K562 (cell line): ENCODE measurements at regions not wholly inside any gene's neighbourhood (a gene's known extent, or its start where the extent isn't known, plus 50 kb on each side); places are given as distances from the start of the nearest gene placed in this dataset.

Experiments
- ATAC-seq: fragments of 200-7000 bp; cut with Tn5 transposase; 3 replicates; pipeline ENCODE4 v1.9.1; 2020; ENCODE audit warnings: moderate library complexity
- BruUV-seq: library from RNA; stranded (reverse); fragments of 400-500 nt; replicated peaks from 2 replicates; lab custom pipeline; 2021; lab: Mats Ljungman, UMichigan
- CTCF ChIA-PET: fragments of 300-600 bp; formaldehyde crosslinking; extraction: SDS; loops from one replicate; lab custom pipeline; 2021; ENCODE audit warnings: low intra/inter-chr PET ratio; lab: Yijun Ruan, JAX
- POLR2A ChIA-PET: fragments of 300-600, 350-650 bp; sonication (Branson Sonifier 250); formaldehyde crosslinking; extraction: SDS; loops from one replicate; lab custom pipeline; 2021; ENCODE audit warnings: antibody characterized with exemption, inconsistent platforms; lab: Yijun Ruan, JAX
- DNase-seq, 4 experiments: peaks; one replicate each; pipeline versions ENCODE4 v3.0.0 to v3.0.0-alpha.2; 2011 to 2018; ENCODE audit warnings: low spot score in 3 of 4, mixed read lengths in 3 of 4; ENCODE audit errors: extremely low read depth in 1 of 4
- FAIRE-seq: peaks from 2 replicates; lab custom pipeline; 2011; peaks lifted over from hg19 to GRCh38; lab: Jason Lieb, UNC
- H2AFZ ChIP-seq: 2 replicates; pipeline ENCODE4 v1.6.0; 2011; ENCODE audit warnings: low read depth, low read length, control low read depth, inconsistent platforms
- H3K27ac ChIP-seq: fragments of 200-600 bp; 3 replicates; pipeline ENCODE4 v1.8.0; 2011; ENCODE audit warnings: low read depth, mild to moderate bottlenecking, control low read depth, inconsistent platforms, low read length, moderate library complexity, mixed read lengths; ENCODE audit errors: extremely low read depth
- H3K27me3 ChIP-seq, 2 experiments: fragments of 300-600 bp in 1 of 2; 2 replicates in 1 of 2; 3 replicates in 1 of 2; pipeline versions ENCODE4 v1.6.0 to v1.8.0; 2011; ENCODE audit warnings: inconsistent platforms in 2 of 2, low read length in 2 of 2, mild to moderate bottlenecking in 1 of 2, mixed read lengths in 1 of 2, moderate library complexity in 1 of 2; ENCODE audit not compliant: control insufficient read depth in 2 of 2, insufficient read depth in 2 of 2
- H3K36me3 ChIP-seq: fragments of 300-600 bp; 3 replicates; pipeline ENCODE4 v1.8.0; 2011; ENCODE audit warnings: mild to moderate bottlenecking, low read length, inconsistent platforms; ENCODE audit not compliant: control insufficient read depth, insufficient read depth
- H3K4me1 ChIP-seq, 2 experiments: fragments of 200-600 bp in 1 of 2; replicated peaks in 1 of 2; 2 replicates in 1 of 2; 3 replicates in 1 of 2; pipeline versions ENCODE4 v1.5.1 to v1.8.0; 2011; ENCODE audit warnings: inconsistent platforms in 2 of 2, low read length in 2 of 2, mild to moderate bottlenecking in 1 of 2, mixed read lengths in 1 of 2, moderate library complexity in 1 of 2; ENCODE audit not compliant: control insufficient read depth in 2 of 2, insufficient read depth in 2 of 2
- H3K4me2 ChIP-seq: 2 replicates; pipeline ENCODE4 v1.6.1; 2011; ENCODE audit warnings: low read length, control low read depth, inconsistent platforms, mixed read lengths; ENCODE audit not compliant: insufficient read depth
- H3K4me3 ChIP-seq: fragments of 200-600 bp; sonication (generic), shearing (Covaris generic); 2 replicates; pipeline ENCODE4 v1.5.1; 2016; ENCODE audit warnings: control low read depth, inconsistent platforms
- H3K79me2 ChIP-seq: fragments of 200-600 bp; 3 replicates; pipeline ENCODE4 v1.8.0; 2011; ENCODE audit warnings: low read length, inconsistent platforms; ENCODE audit not compliant: control insufficient read depth, insufficient read depth
- H3K9ac ChIP-seq, 2 experiments: 2 replicates each; pipeline versions ENCODE4 v1.6.0 to v1.6.1; 2011; ENCODE audit warnings: low read depth in 2 of 2, low read length in 2 of 2, control low read depth in 1 of 2, inconsistent platforms in 1 of 2, mild to moderate bottlenecking in 1 of 2, mixed read lengths in 1 of 2; ENCODE audit not compliant: insufficient read depth in 1 of 2
- H3K9me1 ChIP-seq: one replicate; pipeline ENCODE4 v1.6.0; 2011; ENCODE audit warnings: inconsistent platforms, mild to moderate bottlenecking, low read length, moderate library complexity; ENCODE audit not compliant: control insufficient read depth, insufficient read depth
- H3K9me3 ChIP-seq: replicated peaks from 2 replicates; pipeline ENCODE4 v1.5.1; 2011; ENCODE audit warnings: low read depth, low read length, inconsistent platforms; ENCODE audit not compliant: control insufficient read depth, insufficient read depth
- H4K20me1 ChIP-seq: replicated peaks from 2 replicates; pipeline ENCODE4 v1.6.1; 2011; ENCODE audit warnings: low read length, inconsistent platforms, mixed read lengths; ENCODE audit not compliant: control insufficient read depth, insufficient read depth
- ELF1 ChIP-seq: fragments of 200-800 bp; sonication (Bioruptor generic); IDR thresholded peaks from 2 replicates; pipeline ENCODE4 v1.6.1; 2016; ENCODE audit warnings: missing genetic modification characterization, missing compliant biosample characterization
- KLF1 ChIP-seq: fragments of 450-650 bp; IDR thresholded peaks from 2 replicates; pipeline ENCODE4 v1.6.1; 2016; ENCODE audit warnings: missing genetic modification characterization, missing compliant biosample characterization
- NBN ChIP-seq: fragments of 450-650 bp; IDR thresholded peaks from 2 replicates; pipeline ENCODE4 v1.6.1; 2016; ENCODE audit warnings: low read depth, mild to moderate bottlenecking
- WGBS: fragments of 100-300 bp; shearing (Covaris generic); methylation state at CpG from one replicate; pipeline ENCODE4 v1.1.6; 2016; ENCODE audit warnings: low coverage, mixed read lengths; ENCODE audit not compliant: insufficient coverage; ENCODE audit errors: missing lambda C conversion rate; 5-methylcytosine and 5-hydroxymethylcytosine counted together
- in situ Hi-C: fragments of 300-500 bp; cut with MboI; formaldehyde crosslinking; loops from 4 replicates; pipeline ENCODE4 v1.15.0; 2018; ENCODE audit warnings: inconsistent platforms, mixed read lengths
- intact Hi-C: fragments of 100-400 bp; cut with micrococcal nuclease; formaldehyde crosslinking; loops from 2 replicates; pipeline ENCODE4 v1.14.2; 2022
- TF ChIP-seq, protein P1 (sequence below): fragments of 250-450 bp; sonication (Bioruptor Pico); IDR thresholded peaks from 2 replicates; pipeline ENCODE4 v1.9.0; 2021; ENCODE audit warnings: mild to moderate bottlenecking, inconsistent platforms

DNA sequence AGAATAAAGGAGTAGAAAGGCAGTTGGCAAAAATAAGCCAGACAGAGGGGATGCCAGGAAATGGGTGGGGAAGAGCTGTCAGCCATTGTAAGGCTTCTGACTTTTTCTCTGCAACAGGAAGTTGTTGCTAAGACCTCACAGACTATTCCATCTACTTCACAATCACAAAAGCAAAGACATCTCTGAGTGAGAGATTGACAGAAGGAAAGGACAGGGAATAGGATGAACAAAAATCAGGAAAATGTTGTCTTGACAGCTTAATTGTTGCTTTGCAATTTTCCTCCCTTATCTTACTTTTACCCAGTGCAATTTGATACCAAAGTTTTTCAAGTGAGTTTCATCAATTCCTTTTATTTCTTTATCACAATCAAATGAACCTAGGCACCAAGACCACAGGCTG is 291.2 kb downstream of the CBLN4 start:
- FAIRE-seq (no peak), DNase-seq (no peak), ATAC-seq (no peak)
- in situ Hi-C loops = no loop called here
- H3K9ac ChIP-seq = no peak overlapping the region
- intact Hi-C loops = no loop called here
- no peak overlapping the region for H2AFZ ChIP-seq
- no peaks in the 10 kb centered on the region for H3K9me3 ChIP-seq
- TF ChIP-seq KLF1 (tag) (no peak), NBN (no peak)
- POLR2A ChIA-PET = no interaction called here
- no peaks in the 10 kb centered on the region for H3K79me2 ChIP-seq
- BruUV-seq = no TSS peak
- H3K36me3 ChIP-seq = no peaks in the 10 kb centered on the region
- CTCF ChIA-PET = no interaction called here
- H4K20me1 ChIP-seq = no peaks in the 10 kb centered on the region
- H3K27me3 ChIP-seq = no peaks in the 10 kb centered on the region
- H3K9me1 ChIP-seq = no peaks in the 10 kb centered on the region
- no peak overlapping the region for H3K4me3 ChIP-seq
- no peaks in the 10 kb centered on the region for H3K4me1 ChIP-seq
- no peak overlapping the region for H3K27ac ChIP-seq
- no peak overlapping the region for H3K4me2 ChIP-seq

DNA sequence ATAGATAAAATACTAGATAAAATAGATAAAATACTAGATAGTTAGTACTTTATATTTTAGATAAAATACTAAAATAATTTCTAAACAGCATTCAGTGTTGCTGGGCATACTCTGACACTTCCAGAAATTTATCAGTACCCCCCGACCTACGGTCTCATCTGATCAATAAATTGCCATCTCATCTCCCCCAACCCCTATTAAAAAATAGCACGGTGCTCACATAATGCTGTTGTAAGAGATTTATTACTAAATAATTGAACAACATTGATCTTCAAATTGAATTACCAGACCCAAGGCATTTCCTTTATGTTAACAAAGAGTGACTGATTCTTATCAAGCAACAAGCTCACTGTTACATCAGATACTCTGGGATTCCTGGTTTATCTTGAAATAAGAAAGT is 300.9 kb downstream of the CBLN4 start:
- Histone ChIP-seq H3K27ac (no peak overlapping the region), H3K27me3 (no peaks in the 10 kb centered on the region), H3K4me1 (no peaks in the 10 kb centered on the region), H3K9me1 (no peaks in the 10 kb centered on the region), H3K4me2 (no peak overlapping the region), H3K9me3 (no peaks in the 10 kb centered on the region), H4K20me1 (no peaks in the 10 kb centered on the region), H2AFZ (no peak overlapping the region), H3K9ac (no peak overlapping the region), H3K79me2 (no peaks in the 10 kb centered on the region), H3K36me3 (no peaks in the 10 kb centered on the region), H3K4me3 (no peak overlapping the region)
- TF ChIP-seq ELF1 = no peak
- TF ChIP-seq, protein P1, sequence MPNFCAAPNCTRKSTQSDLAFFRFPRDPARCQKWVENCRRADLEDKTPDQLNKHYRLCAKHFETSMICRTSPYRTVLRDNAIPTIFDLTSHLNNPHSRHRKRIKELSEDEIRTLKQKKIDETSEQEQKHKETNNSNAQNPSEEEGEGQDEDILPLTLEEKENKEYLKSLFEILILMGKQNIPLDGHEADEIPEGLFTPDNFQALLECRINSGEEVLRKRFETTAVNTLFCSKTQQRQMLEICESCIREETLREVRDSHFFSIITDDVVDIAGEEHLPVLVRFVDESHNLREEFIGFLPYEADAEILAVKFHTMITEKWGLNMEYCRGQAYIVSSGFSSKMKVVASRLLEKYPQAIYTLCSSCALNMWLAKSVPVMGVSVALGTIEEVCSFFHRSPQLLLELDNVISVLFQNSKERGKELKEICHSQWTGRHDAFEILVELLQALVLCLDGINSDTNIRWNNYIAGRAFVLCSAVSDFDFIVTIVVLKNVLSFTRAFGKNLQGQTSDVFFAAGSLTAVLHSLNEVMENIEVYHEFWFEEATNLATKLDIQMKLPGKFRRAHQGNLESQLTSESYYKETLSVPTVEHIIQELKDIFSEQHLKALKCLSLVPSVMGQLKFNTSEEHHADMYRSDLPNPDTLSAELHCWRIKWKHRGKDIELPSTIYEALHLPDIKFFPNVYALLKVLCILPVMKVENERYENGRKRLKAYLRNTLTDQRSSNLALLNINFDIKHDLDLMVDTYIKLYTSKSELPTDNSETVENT (CRISPR knock-in tag) = no peak
- CTCF ChIA-PET = no interaction called here
- in situ Hi-C loops = no loop called here
- POLR2A ChIA-PET = no interaction called here
- FAIRE-seq (no peak), DNase-seq (no peak), ATAC-seq (no peak)
- BruUV-seq = no TSS peak
- WGBS = 2% methylated on average over 3 of the region's 3 CpGs
- intact Hi-C loops = no loop called here
